ENCODE measurements at regions not wholly inside any gene's neighbourhood (a gene's known extent, or its start where the extent isn't known, plus 50 kb on each side); places are given as distances from the start of the nearest gene placed in this dataset.

- no peaks in the 10 kb centered on the region for H3K4me1 ChIP-seq
- no peaks in the 10 kb centered on the region for H3K9me3 ChIP-seq
- intact Hi-C loops (cut with DNase I): no loop called here
- no peak for DNase-seq
- H3K36me3 ChIP-seq: no peaks in the 10 kb centered on the region
- H3K27ac ChIP-seq: no peak overlapping the region
- no peaks in the 10 kb centered on the region for H3K27me3 ChIP-seq
- no peak overlapping the region for H3K4me3 ChIP-seq (replicated peaks in 1 of 3)
- no peak for TF ChIP-seq POLR2A (IDR thresholded peaks at IDR 0.05)
- no peak for TF ChIP-seq CTCF (IDR thresholded peaks at IDR 0.05)
- WGBS, 2 donors: 70 to 85% methylated on average over 1 of the region's 1 CpG
Observed at GRCh38 chr4:57865264-57865663, 755.1 kb upstream of the IGFBP7 start.

- intact Hi-C loops (cut with DNase I): no loop called here
- WGBS, 2 donors: 11 to 21% methylated on average over 3 of the region's 3 CpGs
- no peak for DNase-seq
- H3K9me3 ChIP-seq: no peaks in the 10 kb centered on the region
- H3K27me3 ChIP-seq: no peaks in the 10 kb centered on the region
- H3K4me3 ChIP-seq (replicated peaks in 1 of 3): no peak overlapping the region
- no peaks in the 10 kb centered on the region for H3K4me1 ChIP-seq
- TF ChIP-seq POLR2A (IDR thresholded peaks at IDR 0.05) (no peak), CTCF (IDR thresholded peaks at IDR 0.05) (no peak)
- peak overlapping the region in 2 of 3 donors; percentile 38 to 41 for H3K27ac ChIP-seq
- H3K36me3 ChIP-seq: no peaks in the 10 kb centered on the region
Observed at GRCh38 chr4:57854748-57855147, 744.6 kb upstream of the IGFBP7 start.

GRCh38 chr4:57850141-57850540, 740.0 kb upstream of the IGFBP7 start:
- no peak for DNase-seq
- intact Hi-C loops (cut with DNase I): no loop called here

DNA sequence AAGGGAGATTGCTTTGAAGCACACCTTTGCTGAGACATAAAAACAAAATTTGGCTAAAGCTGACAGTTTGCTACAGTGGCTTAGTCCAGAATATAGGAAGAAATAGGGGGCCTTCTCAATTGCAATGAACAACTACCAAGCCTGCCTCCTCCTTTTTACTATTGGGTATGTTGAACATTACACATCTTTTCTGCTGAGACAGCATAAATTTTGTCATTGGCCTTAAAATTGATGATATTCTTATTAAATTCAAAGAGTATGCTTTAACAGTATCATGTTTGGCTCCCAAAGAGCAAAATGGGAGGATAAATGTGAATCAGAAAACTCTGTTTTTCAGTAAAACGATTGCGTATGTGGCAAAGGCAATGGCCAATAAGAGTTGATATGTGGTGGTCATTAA, 721.9 kb upstream of the IGFBP7 start:
- Histone ChIP-seq H3K9me3 (no peaks in the 10 kb centered on the region), H3K27me3 (no peaks in the 10 kb centered on the region), H3K4me1 (peaks cover 0 to 5% of the 10 kb centered on the region in 2 donors), H3K27ac (no peak overlapping the region), H3K36me3 (no peaks in the 10 kb centered on the region), H3K4me3 (replicated peaks in 1 of 3) (no peak overlapping the region)
- 92% methylated on average over 2 of the region's 2 CpGs for WGBS, 2 donors
- no peak for TF ChIP-seq CTCF (IDR thresholded peaks at IDR 0.05)
- intact Hi-C loops (cut with DNase I): no loop called here
- no peak for DNase-seq

More at GRCh38 chr4:57850141-57850540, 740.0 kb upstream of the IGFBP7 start:
- no peaks in the 10 kb centered on the region for H3K9me3 ChIP-seq
- TF ChIP-seq CTCF (IDR thresholded peaks at IDR 0.05) (no peak), POLR2A (IDR thresholded peaks at IDR 0.05) (no peak)
- no peak overlapping the region for H3K27ac ChIP-seq
- H3K4me1 ChIP-seq: no peaks in the 10 kb centered on the region
- H3K27me3 ChIP-seq: no peaks in the 10 kb centered on the region
- H3K36me3 ChIP-seq: no peaks in the 10 kb centered on the region
- no peak overlapping the region for H3K4me3 ChIP-seq (replicated peaks in 1 of 3)

DNA sequence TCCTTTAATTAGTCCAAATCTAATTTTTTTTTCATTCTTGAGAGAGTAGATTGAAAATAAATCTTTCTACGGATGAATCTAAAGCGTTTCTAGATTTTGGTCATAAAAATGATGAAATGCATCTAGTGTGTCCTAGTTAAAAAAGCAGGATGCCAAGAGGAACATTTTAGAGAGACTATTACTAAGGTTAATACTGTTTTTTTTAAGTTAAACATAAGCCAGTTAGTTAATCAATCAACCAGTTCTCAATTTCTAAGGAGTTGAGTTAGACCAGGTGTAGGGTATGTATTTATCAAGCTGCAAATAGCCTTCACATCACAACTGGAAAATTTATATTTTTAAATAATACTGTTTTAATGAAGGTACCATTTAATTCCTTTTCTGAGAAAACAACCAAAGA, 679.5 kb upstream of the IGFBP7 start:
- Histone ChIP-seq H3K27ac (no peak overlapping the region), H3K27me3 (no peaks in the 10 kb centered on the region), H3K4me3 (replicated peaks in 1 of 3) (no peak overlapping the region), H3K4me1 (no peaks in the 10 kb centered on the region), H3K36me3 (no peaks in the 10 kb centered on the region), H3K9me3 (no peaks in the 10 kb centered on the region)
- 47 to 67% methylated on average over 2 of the region's 2 CpGs for WGBS, 2 donors
- no peak for DNase-seq
- TF ChIP-seq POLR2A (IDR thresholded peaks at IDR 0.05): no peak
- TF ChIP-seq CTCF (IDR thresholded peaks at IDR 0.05): no peak
- intact Hi-C loops (cut with DNase I): no loop called here
